HG03139 (cell line): ENCODE measurements at regions not wholly inside any gene's neighbourhood (a gene's known extent, or its start where the extent isn't known, plus 50 kb on each side); places are given as distances from the start of the nearest gene placed in this dataset.

Source experiments
- ATAC-seq: cut with Tn5 transposase; IDR thresholded peaks from one replicate; pipeline ENCODE4 v1.9.1; 2021; ENCODE audit not compliant: unreplicated experiment

DNA sequence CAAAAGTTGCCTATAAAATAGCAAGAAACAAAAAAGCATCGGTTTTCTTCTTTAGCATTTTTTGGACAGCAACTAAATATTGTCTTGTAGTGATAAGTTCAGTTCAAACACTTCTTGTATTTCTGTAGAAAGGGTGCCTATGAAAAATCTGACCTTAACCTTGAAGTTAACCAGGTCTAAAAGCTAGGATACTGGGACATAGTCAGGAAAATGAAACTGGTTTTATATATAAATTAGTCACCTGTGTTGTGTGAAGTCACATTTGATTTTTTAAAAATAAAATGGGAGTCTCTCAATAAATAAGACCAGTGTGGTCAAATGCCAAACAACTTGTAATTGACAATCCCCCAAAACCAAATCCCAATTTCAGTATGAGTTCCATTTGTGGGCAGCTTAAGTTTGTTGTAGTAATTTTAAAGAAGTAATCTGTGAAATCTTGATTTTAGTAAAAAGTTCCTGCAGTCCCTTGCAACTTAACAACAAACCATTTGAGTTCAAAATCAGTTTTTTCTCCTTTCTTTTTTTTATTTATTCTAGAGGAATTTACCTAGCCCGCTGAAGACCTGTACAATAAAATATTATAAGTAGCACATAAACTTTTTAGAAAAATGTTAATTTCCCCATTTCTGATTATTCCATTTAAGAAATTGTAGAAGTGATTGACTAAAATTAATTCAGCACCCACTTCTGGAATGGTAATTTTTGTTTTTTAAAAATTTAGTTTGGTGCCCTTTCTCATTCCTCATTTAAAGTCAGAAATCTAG, 84.5 kb upstream of the PPARA start:
- ATAC-seq: no peak

DNA sequence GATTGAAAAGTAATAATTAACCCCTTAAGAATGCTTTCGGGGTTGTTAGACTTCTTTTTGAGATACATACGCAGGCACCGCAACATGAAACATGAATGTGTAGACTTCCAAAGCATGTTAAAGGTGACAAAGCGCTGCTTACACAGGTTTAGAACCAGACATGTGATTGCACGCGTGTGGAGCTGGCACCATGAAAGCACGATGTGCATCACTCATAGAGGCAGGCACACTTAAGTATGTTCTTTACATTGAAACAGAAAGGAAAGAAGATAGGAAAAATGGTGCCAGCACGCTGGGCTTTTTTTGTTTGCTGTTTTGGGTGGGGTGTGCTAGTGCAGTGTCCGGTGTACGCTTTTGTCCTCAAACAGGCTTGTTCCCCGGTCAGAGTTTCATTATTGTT, 83.6 kb upstream of the PPARA start:
- ATAC-seq: no peak

DNA sequence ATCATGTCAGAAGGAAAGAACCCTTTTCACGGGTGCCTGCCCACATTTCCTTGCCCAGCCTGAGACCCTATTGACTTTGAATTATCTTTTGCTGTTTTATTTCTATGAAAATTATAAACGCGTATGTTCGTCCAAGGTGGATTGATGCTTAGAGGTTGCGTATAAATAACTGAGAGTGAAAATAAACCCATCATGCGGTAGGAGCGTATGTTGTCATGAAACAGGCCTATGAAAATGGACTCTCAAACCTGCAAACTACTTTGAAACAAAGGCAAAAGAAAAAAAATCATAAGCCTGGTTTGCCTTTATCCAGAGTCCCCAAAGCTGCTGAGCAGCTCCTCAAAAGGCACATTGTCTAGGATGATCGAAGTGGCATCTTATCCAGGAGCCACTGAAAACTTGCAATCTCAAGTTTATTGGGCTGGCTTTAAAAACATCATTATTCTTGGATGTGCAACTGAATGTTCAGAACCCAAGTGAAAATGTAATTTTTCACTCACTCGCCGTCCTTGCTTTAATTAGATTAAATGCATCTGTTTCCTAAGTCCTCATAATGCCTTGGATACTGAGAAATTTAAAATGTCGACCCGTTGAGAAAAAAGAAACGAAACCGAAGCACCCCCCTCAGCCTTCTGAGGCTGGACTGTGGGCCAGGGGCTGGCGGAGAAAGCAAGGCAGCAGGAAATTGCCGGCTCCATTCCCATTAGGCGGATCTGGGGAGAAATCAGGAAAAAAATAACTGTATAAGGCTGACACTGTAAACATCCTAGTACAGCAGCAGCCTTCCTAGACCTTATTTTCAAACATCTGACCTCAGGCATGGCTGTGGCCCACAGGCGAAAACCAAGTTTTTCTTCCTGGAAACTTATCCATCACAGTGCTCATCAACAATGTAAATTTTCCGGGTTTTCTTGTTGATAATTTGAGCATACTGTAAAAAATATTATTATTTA, 82.9 kb upstream of the PPARA start:
- no peak for ATAC-seq

DNA sequence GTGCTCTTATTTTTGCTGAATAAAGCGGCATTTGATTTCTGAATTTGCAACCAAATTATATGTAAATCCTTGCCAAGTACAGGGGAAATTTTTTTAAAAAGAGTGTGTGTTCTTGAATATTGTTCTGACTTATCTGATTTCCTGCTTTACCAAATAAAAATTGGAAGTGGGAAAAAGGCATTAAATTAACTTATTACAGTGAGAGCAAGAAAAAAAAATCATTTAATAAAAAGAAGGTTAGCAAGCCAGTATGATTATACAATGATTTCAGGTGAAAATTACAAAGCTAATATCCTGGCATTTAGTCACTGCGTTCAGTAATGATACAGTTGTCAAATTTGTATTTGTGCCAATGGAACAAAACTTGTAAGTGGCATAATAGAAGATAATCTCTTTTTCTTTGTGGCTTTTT, 82.1 kb upstream of the PPARA start:
- ATAC-seq: no peak

DNA sequence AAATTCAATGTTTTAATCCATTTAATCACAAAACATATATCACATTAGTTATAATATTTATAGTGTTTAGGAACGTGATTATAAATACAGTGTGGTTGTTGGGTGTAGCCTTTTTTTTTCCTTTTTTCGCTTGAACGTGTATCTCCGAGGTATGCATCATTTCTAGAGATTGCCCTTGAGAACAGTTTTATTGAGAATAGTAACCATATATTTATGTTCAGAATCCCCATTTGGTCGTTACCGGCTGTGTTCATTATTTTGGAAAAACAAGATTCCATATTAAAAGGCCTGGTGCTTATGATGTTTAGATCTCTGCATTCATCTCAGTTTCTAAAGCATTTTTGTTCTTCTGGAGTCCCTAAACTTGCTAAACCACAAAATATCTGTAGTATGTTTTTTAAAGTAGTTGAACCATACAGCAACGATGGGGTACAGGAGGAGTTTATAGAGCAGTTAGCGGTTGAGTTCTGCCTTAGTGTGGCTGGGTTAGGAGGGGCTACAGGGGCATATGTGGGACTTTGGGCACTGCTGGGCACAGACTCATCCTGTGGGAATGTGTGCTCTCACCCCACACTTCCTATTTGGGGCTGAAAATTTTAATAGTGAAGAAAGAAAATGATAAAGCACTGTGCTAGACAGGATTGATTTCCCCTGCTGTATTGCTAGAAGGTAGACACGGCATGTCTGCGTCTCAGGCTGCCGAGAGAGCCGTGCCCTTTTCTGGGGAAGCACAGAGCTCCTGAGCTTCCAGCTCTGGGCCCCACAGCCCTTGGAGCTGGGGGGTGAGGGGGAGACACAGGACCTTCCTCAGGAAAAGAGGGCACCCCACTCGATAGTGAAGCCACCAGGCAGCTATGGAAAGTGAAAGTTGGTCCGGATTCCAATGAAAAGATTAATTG, 81.5 kb upstream of the PPARA start:
- no peak for ATAC-seq

DNA sequence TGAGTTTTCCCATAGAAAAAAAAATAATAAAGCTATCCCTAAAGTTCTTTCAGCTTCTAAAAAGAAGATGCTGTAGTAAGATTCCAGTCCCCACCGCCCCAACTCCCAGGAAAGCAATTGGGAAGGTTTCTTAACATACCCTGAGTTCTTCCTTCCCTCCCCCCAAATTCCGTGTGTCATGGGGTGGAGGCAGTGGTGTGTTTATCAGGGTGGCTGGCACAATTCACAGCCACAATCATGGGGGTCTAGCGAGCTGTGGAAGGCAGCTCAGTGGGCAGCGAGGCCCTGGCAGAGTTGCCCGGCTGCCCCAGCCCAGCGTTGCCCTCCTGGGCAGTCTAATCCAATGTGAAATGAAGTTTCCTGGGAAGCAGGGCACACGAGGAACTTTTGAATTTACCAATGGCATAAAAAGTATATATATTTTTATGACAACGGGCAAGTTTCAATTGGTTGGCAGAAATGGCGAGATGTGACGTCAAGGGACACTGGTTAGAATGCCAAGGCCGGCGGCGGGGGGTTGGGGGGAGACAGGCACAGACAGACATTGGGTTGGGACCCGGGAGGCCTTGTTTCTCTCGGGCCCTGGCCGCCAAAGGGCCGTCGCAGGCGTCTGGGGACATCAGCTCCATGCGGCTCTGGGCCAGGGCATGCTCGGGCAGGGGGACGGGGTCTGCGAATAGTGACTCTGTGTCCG, 80.7 kb upstream of the PPARA start:
- ATAC-seq: no peak

DNA sequence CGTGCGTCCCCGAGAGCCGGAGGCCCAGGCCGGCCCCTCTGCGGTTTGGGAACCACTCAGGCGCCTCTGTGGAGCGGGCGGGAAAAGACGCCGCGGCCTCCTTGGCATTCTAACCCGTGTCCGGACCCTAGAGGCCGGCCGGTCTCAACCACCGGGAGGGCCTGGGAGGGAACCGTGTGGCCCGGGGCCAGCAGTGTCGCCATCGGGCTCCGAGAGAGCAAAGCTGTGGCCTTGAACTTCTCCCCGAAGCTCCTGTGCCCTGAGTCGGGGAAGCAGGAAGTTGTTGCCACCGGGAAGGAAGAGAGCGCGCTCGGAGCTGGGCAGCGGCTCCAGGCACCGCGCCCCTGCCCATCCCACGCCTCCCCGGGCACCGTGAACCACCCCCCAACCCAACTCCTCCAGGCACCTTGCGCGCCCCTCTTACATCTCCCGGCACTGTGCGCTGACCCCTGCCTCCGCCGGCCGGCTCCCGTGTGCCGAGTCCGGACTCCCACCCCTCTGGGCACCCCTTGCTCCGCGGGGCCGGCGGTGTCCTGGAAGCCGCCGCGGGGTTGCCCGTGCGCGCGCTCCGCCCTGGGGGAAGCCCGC, 80.0 kb upstream of the PPARA start:
- no peak for ATAC-seq

DNA sequence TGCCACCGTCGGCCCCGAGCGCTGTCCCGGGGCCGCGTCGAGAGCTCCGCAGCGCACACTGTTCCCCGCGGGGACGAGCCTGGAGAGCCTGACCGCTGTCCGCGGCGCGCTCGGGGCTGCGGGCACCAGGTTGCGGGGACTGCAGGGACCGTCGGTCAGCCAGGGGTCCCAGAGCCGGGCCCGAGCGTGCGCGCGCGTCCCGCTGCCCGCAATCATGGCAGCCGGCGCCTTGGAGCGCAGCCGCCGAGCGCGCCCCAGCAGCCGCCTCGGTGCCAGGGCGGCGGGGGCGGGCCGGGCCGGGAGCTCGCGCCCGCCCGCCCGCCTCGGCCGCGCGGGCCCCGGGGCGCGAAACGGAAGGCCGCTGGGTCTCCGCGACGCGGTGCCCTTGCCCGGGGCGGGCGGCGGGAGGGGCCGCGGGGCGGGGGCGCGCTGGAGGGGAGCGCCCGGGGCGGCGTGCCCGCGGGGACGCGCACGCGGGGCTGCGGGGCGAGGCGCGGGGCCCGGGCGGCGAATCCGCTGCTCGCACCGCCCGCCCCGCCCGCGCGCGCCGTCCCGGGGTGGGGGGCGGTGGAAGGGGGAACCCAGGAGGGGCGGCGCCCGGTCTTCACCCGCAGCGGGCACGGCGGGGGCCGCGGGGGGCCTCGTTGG, 79.4 kb upstream of the PPARA start:
- ATAC-seq: no peak

DNA sequence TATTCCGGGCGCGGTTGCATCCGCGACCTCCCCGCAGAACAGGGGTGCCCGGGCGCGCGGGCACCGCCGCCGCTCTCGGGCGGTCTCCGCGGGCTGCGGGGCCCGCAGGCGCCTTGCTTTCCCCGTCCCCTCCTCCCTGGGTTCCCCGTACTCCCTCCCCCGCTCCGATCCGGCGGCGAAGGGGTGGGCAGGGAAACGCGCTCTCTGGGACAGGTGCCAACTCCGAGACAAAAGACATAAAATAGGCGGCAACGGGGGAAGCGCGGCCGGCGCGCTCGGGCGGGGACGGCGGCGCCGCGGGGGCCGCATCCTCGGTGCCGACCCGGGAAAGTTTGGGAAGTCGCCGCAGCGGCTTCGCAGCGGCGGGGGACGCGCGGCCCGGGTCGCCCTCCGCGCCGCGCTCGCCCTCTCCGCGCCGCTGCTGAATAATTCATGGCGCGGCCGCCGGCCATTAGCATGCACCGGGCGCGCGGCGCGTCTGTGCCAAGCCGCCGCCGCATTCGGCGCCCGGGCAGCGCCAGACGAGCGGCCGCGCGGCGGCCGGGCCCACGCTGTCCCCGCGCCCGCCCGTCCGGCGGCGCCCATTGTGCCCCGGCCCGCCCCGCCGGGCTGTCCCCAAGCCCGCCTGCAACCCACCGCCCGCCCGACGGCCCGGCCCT, 78.7 kb upstream of the PPARA start:
- ATAC-seq: no peak

DNA sequence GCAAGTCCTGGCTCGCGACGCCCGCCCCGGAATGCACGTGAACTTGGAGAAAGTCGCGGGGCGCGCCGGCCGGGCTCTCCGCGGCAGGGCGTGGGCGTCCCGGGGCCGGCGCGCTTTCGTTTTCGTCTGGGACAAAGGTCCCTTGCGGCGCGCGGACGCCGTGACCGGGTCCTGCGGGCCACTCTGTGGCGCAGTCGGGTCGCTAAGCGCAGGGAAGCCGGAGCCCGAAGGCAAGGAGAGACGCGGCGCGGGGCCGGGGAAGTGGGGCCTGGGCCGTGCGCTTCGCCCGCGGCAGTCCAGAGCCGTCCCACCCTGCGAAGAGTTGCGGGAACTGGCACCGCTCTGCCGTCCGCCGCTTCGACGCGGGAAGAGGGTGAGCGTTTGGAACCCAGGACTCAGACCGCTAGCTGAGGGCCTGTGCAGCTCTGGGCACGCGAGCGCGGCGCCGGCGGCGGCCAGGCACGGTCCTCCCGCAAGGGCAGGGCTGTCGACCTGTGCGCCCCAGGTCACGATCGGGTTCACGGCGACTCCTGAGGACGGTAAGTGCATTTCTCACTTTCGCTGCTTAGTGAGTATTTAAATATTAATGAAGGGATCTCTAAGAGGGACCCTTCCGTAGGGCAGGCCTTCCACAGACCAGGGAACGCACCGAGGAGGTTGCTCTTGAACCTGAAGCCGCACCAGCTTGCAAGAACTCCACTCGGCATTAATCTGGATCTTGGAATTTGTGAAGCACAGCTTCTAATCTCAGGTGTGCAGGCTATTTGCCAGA, 78.0 kb upstream of the PPARA start:
- ATAC-seq: no peak

DNA sequence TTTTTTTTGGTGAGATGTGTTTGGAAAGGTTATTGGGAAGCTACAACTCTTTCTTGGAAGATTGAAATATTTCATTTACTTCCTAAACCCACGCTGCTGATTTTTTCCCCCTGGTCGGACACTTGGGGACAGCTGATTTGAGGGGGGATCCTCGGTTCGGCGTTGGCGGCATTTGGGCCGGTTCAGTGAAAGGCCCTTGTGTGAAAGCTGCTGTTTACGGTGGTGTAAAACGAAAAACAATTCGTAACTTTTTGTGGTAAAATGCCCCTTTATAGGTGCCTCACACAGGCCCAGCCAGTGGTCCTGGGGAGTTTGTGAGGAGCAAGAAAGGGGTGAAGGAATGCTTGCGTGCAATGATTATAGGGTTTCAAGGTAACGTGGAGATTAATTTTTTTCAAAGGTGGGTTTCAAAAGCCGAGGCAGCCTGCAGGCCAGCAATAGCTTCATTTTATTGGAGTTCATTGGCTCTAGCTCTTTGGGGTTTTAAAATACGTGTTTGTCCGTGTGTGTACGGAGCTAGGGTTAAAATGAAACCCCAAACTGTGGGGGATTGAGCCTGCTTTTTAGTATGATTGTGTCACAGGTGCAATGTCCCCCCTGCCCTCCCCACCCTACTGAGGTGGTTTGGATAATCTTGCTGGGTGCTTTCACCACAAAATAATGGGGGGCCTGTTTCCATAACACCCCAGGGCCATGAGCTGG, 77.2 kb upstream of the PPARA start:
- no peak for ATAC-seq

DNA sequence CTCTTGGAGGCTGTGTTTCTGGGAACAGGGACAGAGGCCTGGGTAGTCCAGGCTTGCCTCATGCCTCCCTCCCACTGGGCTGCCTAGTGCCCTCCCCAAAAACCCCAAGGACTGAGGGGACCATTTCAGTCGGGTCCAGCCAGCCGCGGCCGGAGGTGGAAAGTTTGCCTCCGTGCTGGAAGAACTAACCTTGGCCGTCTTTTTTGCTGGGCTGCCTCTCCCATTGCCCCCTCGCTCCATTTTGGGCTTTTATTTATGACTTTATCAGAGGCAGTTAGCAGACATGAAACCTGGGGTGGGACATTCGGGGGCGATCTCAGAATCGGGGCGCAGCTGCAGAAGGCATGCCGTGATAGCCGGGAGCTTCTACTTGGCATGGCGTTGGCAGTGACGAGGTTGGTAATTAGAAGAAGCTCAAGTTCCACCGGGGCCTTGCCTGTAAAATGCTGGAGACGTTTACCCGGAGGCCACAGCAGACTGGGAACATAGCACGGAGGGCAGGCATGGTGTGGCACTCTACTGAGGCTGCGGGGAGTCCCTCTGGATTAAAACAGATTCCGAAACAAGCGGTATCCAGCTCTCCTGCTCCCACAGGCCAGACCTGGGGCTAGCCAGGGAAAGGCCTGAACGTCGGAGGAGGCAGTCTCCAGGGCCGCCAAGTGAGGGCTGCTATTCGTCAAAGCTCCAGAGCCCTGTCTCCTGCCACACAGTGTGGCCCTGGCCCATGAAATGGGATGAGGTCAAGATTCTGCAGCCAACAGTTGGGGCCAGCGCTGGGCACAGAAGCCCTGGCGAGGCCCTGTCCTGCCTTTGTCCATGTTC, 76.4 kb upstream of the PPARA start:
- no peak for ATAC-seq

DNA sequence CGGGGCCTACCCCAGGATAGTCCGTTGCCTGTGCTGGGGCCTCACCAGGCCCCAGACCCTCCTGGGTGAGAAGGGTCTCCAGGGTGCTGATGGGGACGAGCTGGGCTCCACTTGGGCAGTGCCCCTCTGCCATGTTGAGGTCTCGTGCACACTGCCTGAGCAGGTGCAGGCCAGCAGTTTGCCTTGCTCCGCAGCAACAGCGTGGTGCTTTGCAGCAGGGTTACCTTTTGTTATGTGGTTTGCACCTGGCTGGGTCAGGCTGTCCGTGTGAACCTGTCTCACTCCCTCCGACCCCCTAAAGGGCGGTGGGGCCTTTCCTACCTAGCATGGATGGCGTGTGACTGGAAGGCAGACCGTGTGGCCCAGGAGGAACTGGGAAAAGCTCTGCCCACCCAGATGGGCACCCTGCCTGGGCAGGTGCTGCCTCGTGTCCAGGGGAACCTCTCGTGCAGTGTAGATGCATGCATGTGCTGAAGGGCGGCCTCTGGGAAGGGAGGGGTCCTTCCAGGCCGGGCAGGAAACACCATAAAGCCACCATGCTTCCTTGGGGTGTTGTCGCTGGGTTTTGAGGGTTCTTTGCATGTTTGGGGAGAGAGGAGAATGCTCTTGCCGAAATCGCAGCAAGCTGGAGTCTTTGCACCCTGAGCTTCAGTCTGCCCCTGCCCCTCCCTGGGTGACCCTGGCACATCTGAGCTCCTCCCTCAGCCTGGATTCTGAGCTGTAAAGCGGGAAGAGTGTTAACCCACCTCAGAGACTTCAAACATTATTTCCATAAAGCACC, 75.4 kb upstream of the PPARA start:
- ATAC-seq: no peak

DNA sequence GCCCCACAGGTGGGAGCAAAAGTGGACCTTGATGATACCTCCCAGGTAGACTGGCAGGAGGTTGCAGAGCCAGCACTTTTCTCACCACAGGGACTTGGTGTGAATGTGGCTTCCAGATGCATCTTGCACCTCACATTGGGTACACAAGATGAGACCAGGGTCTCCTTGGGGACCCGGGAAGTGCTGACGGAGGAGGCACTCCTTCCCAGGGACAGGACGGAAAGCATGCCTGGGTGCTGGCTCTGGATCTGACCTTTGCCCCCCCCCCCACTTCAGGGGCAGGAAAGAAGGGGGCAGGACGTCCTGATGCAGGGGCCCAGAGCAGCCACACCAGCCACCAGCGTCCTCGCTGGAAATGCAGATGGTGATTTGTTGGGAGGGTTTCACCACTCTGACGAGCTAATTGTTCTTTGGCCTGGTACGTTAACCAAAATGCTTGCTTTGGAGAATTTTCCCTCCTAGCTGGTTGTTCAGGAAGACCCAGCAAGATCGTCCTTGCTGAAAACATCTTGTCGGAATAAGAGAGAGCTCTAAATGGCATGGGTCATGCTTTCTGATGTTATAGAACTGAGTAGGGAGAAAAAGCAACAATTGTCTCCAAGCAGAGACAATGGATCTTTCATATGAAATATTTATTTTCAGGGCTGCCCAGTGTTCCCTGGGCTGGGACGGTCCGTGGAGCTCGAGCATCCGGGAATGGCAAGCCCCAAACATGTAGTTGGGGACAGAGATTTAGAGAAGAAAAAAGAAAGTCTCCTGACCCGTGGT, 74.4 kb upstream of the PPARA start:
- no peak for ATAC-seq

DNA sequence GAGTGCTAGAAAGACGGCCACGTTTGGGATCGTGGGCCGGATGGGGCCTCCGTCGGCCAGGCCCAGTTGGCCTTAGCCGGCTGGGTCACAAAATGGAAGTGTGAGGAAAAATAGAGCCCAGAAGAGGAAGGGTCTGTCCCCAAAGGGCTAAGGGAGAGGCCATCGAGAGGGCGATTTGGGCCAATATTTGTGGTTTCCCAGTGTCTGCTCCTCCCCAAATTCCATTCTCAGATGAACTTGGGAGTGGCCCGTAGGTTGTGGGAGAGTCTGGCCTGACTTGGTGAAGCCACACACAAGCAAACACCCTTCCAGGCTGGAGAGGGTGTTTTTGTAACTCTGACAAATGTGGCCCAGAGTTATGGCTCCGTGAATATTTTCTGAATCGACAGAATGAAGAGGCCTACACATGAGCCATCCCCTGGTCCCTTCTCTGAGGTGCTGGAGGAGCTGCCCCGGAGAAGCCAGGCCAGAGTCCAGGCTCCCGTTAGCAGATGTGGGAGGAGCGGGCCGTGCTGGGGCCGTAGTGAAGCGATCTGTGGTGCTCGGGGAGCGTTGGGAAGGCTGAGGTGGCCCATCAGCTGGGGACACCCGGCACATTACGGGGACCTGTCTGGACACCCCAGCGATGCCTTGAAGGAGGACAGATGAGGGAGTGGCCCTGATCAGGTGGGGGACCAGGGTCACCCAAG, 73.5 kb upstream of the PPARA start:
- ATAC-seq: no peak
